A549 (cell line): ENCODE measurements at regions not wholly inside any gene's neighbourhood (a gene's known extent, or its start where the extent isn't known, plus 50 kb on each side); places are given as distances from the start of the nearest gene placed in this dataset.

Experiments used
- CHD4 ChIP-seq: fragments of 200-600 bp; sonication (generic); IDR thresholded peaks from 2 replicates; pipeline ENCODE4 v1.6.1; 2016; ENCODE audit warnings: antibody characterized with exemption, mild to moderate bottlenecking, borderline replicate concordance
- CTCF ChIP-seq: fragments of >200 bp; sonication (Bioruptor Twin); formaldehyde crosslinking; IDR thresholded peaks from 3 replicates; pipeline ENCODE4 v1.5.1; 2016
- RCOR1 ChIP-seq: fragments of 150-350 bp; IDR thresholded peaks from 2 replicates; pipeline ENCODE4 v1.6.1; 2014; ENCODE audit warnings: antibody characterized with exemption, low read length, low read depth
- RNF2 ChIP-seq: fragments of 200-600 bp; sonication (generic); IDR thresholded peaks from 2 replicates; pipeline ENCODE4 v1.6.1; 2016; ENCODE audit warnings: low read depth, mild to moderate bottlenecking, antibody characterized with exemption, moderate library complexity, borderline replicate concordance
- USF2 ChIP-seq: fragments of 450-650 bp; IDR thresholded peaks from 2 replicates; pipeline ENCODE4 v1.6.1; 2014; ENCODE audit warnings: antibody characterized with exemption

- TF ChIP-seq CHD4 (no peak), RNF2 (no peak), CTCF (no peak), USF2 (no peak), RCOR1 (no peak)
Observed at GRCh38 chr1:96945509-96946084, 224.0 kb downstream of the PTBP2 start.
